IMR-90 (cell line): ENCODE measurements at regions not wholly inside any gene's neighbourhood (a gene's known extent, or its start where the extent isn't known, plus 50 kb on each side); places are given as distances from the start of the nearest gene placed in this dataset.

ENCODE experiments used
- BHLHE40 ChIP-seq: fragments of 150-350 bp; IDR thresholded peaks from 2 replicates; pipeline ENCODE4 v1.6.1; 2016; ENCODE audit warnings: mild to moderate bottlenecking, low read depth, low read length
- CEBPB ChIP-seq: IDR thresholded peaks from 2 replicates; pipeline ENCODE4 v1.6.1; 2012; ENCODE audit warnings: low read depth, low read length, improper control_type of control experiment
- CHD1 ChIP-seq: IDR thresholded peaks from 2 replicates; pipeline ENCODE4 v1.6.1; 2012; ENCODE audit warnings: low read depth, low read length, improper control_type of control experiment
- MAZ ChIP-seq: IDR thresholded peaks from 2 replicates; pipeline ENCODE4 v1.6.1; 2012; ENCODE audit warnings: low read depth, mild to moderate bottlenecking, low read length, improper control_type of control experiment, moderate library complexity, borderline replicate concordance
- MXI1 ChIP-seq: IDR thresholded peaks from 2 replicates; pipeline ENCODE4 v1.6.1; 2012; ENCODE audit warnings: low read depth, mild to moderate bottlenecking, low read length, moderate library complexity, borderline replicate concordance
- NFE2L2 ChIP-seq: fragments of 150-350 bp; IDR thresholded peaks from 2 replicates; pipeline ENCODE4 v1.6.1; 2016; ENCODE audit warnings: low read depth, mild to moderate bottlenecking, low read length
- POLR2A ChIP-seq: IDR thresholded peaks from 2 replicates; pipeline ENCODE4 v1.6.1; 2012; ENCODE audit warnings: mild to moderate bottlenecking, low read depth, low read length
- RAD21 ChIP-seq: IDR thresholded peaks from 2 replicates; pipeline ENCODE4 v1.6.1; 2012; ENCODE audit warnings: low read length, improper control_type of control experiment
- RFX5 ChIP-seq: IDR thresholded peaks from 2 replicates; pipeline ENCODE4 v1.8.0; 2012; ENCODE audit warnings: low read depth, mild to moderate bottlenecking, low read length, moderate library complexity
- TF ChIP-seq, protein P1 (sequence below): conservative IDR thresholded peaks from 2 replicates; pipeline ENCODE4 v1.5.1; 2012; ENCODE audit warnings: mild to moderate bottlenecking, low read depth, low read length, improper control_type of control experiment
- TF ChIP-seq, protein P2 (sequence below): fragments of 150-350 bp; IDR thresholded peaks from 2 replicates; pipeline ENCODE4 v1.6.1; 2016; ENCODE audit warnings: low read depth, mild to moderate bottlenecking, low read length, moderate library complexity, borderline replicate concordance
- TF ChIP-seq, protein P3 (sequence below): fragments of 150-350 bp; IDR thresholded peaks from 2 replicates; pipeline ENCODE4 v1.6.1; 2017; ENCODE audit warnings: mild to moderate bottlenecking, antibody characterized with exemption, low read length, low read depth

DNA sequence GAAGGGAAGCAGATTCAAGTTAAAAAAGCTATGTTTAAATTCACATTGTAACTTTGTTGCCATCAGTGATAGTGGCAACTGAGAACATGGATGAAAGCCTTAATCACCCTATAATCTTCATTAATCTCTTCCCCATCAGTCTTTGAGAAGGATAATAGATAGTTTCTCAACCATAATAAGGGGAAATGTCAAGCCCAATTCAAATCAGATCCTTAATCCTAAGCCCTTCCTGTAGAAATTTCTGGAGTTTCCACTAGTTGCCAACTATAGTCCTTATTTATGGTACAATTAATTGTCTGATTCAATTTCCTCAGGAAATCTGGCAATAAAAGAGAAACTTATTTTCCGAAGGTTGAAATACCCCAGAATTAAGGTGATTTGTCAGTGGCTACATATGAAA lies 431.8 kb downstream of the ZWINT start:
- TF ChIP-seq POLR2A = no peak
- TF ChIP-seq, protein P1, sequence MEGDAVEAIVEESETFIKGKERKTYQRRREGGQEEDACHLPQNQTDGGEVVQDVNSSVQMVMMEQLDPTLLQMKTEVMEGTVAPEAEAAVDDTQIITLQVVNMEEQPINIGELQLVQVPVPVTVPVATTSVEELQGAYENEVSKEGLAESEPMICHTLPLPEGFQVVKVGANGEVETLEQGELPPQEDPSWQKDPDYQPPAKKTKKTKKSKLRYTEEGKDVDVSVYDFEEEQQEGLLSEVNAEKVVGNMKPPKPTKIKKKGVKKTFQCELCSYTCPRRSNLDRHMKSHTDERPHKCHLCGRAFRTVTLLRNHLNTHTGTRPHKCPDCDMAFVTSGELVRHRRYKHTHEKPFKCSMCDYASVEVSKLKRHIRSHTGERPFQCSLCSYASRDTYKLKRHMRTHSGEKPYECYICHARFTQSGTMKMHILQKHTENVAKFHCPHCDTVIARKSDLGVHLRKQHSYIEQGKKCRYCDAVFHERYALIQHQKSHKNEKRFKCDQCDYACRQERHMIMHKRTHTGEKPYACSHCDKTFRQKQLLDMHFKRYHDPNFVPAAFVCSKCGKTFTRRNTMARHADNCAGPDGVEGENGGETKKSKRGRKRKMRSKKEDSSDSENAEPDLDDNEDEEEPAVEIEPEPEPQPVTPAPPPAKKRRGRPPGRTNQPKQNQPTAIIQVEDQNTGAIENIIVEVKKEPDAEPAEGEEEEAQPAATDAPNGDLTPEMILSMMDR = no peak
- TF ChIP-seq, protein P2, sequence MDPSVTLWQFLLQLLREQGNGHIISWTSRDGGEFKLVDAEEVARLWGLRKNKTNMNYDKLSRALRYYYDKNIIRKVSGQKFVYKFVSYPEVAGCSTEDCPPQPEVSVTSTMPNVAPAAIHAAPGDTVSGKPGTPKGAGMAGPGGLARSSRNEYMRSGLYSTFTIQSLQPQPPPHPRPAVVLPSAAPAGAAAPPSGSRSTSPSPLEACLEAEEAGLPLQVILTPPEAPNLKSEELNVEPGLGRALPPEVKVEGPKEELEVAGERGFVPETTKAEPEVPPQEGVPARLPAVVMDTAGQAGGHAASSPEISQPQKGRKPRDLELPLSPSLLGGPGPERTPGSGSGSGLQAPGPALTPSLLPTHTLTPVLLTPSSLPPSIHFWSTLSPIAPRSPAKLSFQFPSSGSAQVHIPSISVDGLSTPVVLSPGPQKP = no peak
- no peak for TF ChIP-seq MAZ
- TF ChIP-seq MXI1 = no peak
- TF ChIP-seq CEBPB = no peak
- TF ChIP-seq CHD1 = no peak
- no peak for TF ChIP-seq RFX5
- TF ChIP-seq, protein P3, sequence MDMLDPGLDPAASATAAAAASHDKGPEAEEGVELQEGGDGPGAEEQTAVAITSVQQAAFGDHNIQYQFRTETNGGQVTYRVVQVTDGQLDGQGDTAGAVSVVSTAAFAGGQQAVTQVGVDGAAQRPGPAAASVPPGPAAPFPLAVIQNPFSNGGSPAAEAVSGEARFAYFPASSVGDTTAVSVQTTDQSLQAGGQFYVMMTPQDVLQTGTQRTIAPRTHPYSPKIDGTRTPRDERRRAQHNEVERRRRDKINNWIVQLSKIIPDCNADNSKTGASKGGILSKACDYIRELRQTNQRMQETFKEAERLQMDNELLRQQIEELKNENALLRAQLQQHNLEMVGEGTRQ = no peak
- TF ChIP-seq BHLHE40 = no peak
- TF ChIP-seq RAD21 = no peak
- no peak for TF ChIP-seq NFE2L2
